ENCODE measurements at regions not wholly inside any gene's neighbourhood (a gene's known extent, or its start where the extent isn't known, plus 50 kb on each side); places are given as distances from the start of the nearest gene placed in this dataset.
A peak's percentile ranks its signal among the peaks of the same experiment; 100 is the strongest.
"Not testable (repeated sequence)": the region's sequence is repeated elsewhere in the genome, so short reads cannot be mapped to it uniquely, and the experiment has no call there.

GRCh38 chr2:116776556-116776955 lies 1037.9 kb upstream of the DDX18 start:
- DNase-seq, result no peak

- no peak for DNase-seq
Observed at GRCh38 chr2:116787848-116788247, 1026.6 kb upstream of the DDX18 start.

GRCh38 chr2:116802671-116803070 lies 1011.8 kb upstream of the DDX18 start:
- no peak for DNase-seq

DNA sequence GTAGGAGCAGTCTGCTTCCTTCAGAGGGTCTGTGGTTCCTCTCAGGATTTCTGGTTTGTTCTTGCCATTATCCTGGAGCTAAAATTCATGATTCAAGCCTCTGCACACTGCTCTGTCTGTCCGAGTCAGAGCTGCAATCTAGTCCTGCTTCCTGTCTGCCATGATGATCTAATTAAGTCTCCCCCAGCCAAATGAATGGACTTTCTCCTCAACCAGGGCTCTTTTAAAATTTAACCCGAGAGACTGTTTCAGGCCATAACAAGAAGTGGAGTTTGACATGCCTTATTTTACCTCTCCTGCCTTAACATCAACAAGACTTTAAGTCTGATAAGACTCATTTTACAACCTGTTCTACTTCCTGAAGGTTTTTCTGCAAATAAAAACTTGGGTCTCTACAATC lies 1009.6 kb upstream of the DDX18 start:
- DNase-seq, result no peak

GRCh38 chr2:116806505-116806904 lies 1008.0 kb upstream of the DDX18 start:
- DNase-seq, result not testable (repeated sequence)

- DNase-seq, result no peak
Observed at GRCh38 chr2:116809109-116809508, 1005.4 kb upstream of the DDX18 start.

GRCh38 chr2:116810071-116810470 lies 1004.4 kb upstream of the DDX18 start:
- DNase-seq, result no peak

GRCh38 chr2:116810645-116811044 lies 1003.8 kb upstream of the DDX18 start:
- peak; percentile 0 for DNase-seq

DNA sequence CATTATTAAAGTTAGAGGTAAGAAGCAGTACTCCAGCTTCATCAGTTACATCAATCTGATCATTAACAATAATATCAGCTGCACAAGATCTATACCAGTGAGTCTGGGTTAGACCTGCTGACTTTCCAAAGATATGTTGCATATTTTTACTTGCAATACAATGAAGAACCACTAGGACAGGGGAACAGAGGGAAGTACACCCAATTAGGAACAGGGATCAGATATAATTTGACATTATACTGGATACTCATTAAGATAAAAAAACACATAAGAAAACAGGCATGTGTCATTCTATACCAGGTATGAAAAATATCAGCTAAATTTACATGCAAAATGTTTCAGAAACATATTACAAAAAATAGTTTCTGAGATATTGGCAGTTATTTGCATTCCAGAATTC lies 995.1 kb upstream of the DDX18 start:
- DNase-seq, result no peak

- DNase-seq, result no peak
Observed at GRCh38 chr2:116820986-116821385, 993.5 kb upstream of the DDX18 start.

DNA sequence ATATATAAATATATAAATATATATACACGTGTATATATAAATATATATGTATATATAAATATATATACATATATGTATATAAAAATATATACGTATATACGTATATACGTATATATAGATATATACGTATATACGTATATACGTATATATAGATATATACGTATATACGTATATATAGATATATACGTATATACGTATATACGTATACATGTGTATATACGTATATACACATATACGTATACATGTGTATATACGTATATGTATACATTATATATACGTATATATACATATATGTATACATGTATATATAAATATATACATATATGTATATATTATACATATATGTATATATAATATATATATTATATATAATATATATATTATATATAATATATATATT lies 984.9 kb upstream of the DDX18 start:
- not testable (repeated sequence) for DNase-seq

DNA sequence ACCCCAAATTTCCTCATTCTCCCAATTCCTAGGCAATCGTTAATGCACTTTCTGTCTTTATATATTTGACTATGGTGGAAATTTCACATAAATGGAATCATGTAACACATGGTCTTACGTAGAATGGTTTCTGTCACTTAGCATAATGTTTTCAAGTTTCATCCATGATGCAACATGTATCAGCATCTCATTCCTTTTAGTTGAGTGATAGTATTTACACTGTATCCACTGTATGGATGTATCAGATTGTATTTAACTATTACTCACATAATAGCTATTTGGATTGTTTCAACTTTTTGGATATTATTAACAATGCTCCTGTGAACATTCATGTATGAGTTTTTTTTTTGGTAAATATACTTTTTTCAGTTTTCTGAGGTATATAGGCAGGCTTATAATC lies 982.3 kb upstream of the DDX18 start:
- DNase-seq, result no peak

- no peak for DNase-seq
Observed at GRCh38 chr2:116833052-116833451, 981.4 kb upstream of the DDX18 start.

DNA sequence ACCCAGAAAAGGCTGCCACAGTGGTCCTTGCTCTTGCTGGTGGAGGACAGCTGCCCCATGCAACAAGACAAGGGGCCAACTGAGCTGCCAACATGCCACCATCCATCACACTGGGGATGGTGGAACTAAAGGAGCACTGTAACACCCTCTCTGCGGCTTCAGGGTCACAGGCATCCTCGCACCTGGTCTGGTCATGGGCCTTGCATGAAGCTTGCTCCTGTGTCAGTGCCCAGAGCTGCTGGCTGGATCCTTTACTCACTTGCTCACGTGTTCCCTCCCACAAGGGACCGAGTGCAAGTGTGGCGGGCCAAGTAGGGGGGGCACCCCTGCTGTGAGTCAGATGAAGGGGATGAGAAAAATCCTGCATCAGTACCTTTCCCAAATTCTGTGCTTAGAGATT lies 972.3 kb upstream of the DDX18 start:
- no peak for DNase-seq

GRCh38 chr2:116859708-116860107 lies 954.8 kb upstream of the DDX18 start:
- DNase-seq, result no peak

DNA sequence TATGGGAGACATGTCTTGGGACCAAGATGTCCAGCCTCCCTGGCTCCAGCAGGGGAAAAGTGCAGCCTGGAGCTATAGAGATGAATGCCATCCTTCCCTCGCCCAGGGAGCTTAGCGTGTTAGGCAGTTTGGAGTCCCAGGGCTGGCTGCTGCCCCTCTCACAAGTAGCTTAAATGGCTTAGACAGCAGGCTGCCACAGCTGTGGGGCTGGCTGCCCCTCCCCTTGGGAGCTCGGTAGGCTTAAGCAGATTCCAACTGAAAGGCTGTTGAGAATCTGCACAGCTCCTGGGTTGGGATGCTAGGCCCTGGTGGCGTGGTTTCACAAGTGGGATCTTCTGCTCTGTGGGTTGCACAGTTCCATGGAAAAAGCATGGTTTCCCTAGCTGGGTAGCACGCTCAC lies 940.5 kb upstream of the DDX18 start:
- no peak for DNase-seq

- no peak for DNase-seq
Observed at GRCh38 chr2:116877274-116877673, 937.2 kb upstream of the DDX18 start.

- no peak for DNase-seq
Observed at GRCh38 chr2:116877944-116878343, 936.5 kb upstream of the DDX18 start.

DNA sequence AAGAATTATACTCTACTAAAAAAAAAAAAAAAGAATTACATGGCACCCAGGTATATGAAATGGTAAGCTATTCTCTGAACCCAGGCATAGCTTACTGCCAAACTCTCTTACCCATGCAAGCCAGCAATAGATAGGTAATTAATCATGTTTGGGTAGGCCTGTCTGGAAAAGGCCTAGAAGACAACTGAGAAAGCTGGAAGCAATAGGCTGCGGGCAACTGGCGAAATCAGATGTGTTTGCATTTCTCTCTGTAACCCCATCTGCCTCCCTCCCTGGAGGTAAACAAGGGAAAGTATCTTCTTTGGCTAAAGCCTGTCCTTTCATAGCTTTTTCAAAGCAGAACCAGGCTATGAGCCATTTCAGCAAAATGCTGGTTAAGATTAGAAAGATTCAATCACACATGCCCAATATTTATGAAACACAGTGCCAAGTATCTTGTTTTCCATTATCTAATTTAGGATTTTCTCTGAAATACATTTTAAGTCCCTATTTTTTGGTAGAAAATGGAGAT lies 934.8 kb upstream of the DDX18 start:
- DNase-seq, result no peak

DNA sequence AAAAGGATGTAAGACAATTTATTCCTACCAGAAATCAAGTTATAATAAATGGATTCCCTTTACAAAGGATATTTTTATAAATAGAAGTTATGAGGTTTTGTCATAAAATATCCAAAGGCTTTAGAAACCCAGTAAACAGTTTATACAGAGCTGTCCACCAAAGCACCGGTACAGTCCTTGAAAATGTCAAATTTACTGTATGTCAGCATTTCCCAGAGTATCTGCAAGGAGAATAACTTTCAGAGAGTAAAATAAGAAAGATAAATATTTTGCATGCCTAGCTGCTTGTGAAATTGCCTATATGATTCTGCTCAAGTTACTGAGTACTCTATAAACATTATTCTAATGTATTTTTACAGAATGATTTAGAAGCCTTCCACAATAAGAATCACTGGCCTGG lies 923.3 kb upstream of the DDX18 start:
- no peak for DNase-seq

GRCh38 chr2:116911540-116911939 lies 903.0 kb upstream of the DDX18 start:
- no peak for DNase-seq

GRCh38 chr2:116915673-116916072 lies 898.8 kb upstream of the DDX18 start:
- no peak for DNase-seq

GRCh38 chr2:116917196-116917595 lies 897.3 kb upstream of the DDX18 start:
- DNase-seq, result no peak

GRCh38 chr2:116918574-116918973 lies 895.9 kb upstream of the DDX18 start:
- no peak for DNase-seq

DNA sequence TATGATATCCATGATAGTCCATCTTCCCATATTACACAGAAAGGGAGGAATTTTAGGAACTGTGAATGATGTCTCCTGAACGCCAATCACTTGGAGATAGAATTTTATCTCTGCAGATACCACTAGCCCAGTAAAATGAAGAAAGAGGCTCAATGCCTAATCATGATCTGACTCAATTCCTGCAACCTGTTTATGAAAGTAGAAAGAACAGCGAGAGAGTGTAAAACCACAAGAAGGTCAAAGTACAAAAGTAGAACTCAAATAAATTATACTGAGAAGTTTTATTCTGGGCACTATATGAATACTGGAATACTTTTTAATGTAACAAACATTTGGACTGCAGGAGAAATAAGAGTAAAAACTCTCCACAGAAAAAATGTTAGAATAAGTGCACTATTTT lies 892.1 kb upstream of the DDX18 start:
- no peak for DNase-seq

DNA sequence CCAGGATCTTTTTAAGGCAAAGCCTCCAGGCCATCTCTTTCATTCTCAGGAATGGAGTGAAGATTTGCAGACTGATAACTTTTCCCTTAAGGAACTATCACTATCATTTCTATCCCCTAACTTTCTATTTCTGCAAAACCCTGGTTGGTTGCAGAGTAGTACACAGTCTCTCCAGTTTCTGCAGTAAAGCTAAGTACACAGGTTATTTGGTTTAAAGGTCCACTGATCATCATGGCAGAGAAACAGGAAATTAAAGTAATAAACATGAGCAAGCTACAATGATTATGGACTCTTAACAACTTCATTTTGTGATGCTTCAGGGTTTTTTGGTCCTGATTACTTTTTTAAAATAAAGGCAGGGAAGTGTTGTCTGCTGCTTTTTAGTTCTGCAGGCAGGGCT lies 890.0 kb upstream of the DDX18 start:
- DNase-seq, result no peak
